ENCODE measurements at regions not wholly inside any gene's neighbourhood (a gene's known extent, or its start where the extent isn't known, plus 50 kb on each side); places are given as distances from the start of the nearest gene placed in this dataset.

DNA sequence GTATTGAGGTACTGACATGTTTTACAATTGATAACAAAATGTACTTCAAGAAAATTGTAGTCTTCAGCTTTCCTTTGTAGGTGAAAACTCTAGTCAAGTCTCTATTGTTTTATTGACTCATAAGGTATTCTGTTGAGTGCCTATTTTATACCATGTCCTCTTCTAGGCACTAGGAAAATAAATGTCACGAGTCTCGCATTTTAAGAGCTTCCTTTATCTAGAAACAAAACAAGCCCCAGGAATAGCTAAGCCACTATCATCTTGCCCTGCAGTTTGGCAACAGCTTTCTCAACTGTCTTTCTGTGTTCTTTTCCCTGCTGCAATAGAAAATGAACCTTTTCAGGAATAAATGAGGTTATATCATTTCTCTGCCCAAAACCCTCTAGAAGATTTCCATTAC is 288.5 kb upstream of the NEGR1 start:
- POLR2A ChIA-PET, result no interaction called here
- Histone ChIP-seq H3K4me3 (ENCODE audit: low read depth, low read length) (no peak overlapping the region), H3K27me3 (ENCODE audit: control insufficient read depth, insufficient read depth, low read length) (no peaks in the 10 kb centered on the region), H3K36me3 (ENCODE audit: control insufficient read depth, insufficient read depth, low read length) (no peaks in the 10 kb centered on the region)
- no peak for DNase-seq (ENCODE audit: low read depth)
- TF ChIP-seq CTCF (IDR thresholded peaks at IDR 0.05; ENCODE audit: insufficient read depth, low read depth, low read length), result no peak
- CTCF ChIA-PET, result interaction anchor here (1.2 kb wide), 1 partner anchor 14 kb away, joined by 3 read pairs; no protein-coding TSS in a partner anchor

GRCh38 chr1:72568113-72568512 is 285.8 kb upstream of the NEGR1 start:
- Histone ChIP-seq H3K27me3 (ENCODE audit: control insufficient read depth, insufficient read depth, low read length) (no peaks in the 10 kb centered on the region), H3K4me3 (ENCODE audit: low read depth, low read length) (no peak overlapping the region), H3K36me3 (ENCODE audit: control insufficient read depth, insufficient read depth, low read length) (no peaks in the 10 kb centered on the region)
- TF ChIP-seq CTCF (IDR thresholded peaks at IDR 0.05; ENCODE audit: insufficient read depth, low read depth, low read length), result no peak
- ChIA-PET POLR2A (interaction anchor here (0.6 kb wide), 1 partner anchor 390 kb away, joined by 3 read pairs; no protein-coding TSS in a partner anchor), CTCF (interaction anchor here (0.6 to 3.5 kb wide), 2 partner anchors 10 to 1538 kb away, joined by 6 to 15 read pairs; no protein-coding TSS in a partner anchor)
- no peak for DNase-seq (ENCODE audit: low read depth)

GRCh38 chr1:72567521-72567920 is 285.2 kb upstream of the NEGR1 start:
- no peak for DNase-seq (ENCODE audit: low read depth)
- Histone ChIP-seq H3K4me3 (ENCODE audit: low read depth, low read length) (no peak overlapping the region), H3K27me3 (ENCODE audit: control insufficient read depth, insufficient read depth, low read length) (no peaks in the 10 kb centered on the region), H3K36me3 (ENCODE audit: control insufficient read depth, insufficient read depth, low read length) (no peaks in the 10 kb centered on the region)
- CTCF ChIA-PET, result interaction anchor here (0.6 to 3.5 kb wide), 2 partner anchors 9 to 1538 kb away, joined by 6 to 15 read pairs; no protein-coding TSS in a partner anchor
- no peak for TF ChIP-seq CTCF (IDR thresholded peaks at IDR 0.05; ENCODE audit: insufficient read depth, low read depth, low read length)
- POLR2A ChIA-PET, result interaction anchor here (0.6 kb wide), 1 partner anchor 389 kb away, joined by 3 read pairs; no protein-coding TSS in a partner anchor

GRCh38 chr1:72564749-72565148 is 282.4 kb upstream of the NEGR1 start:
- H3K4me3 ChIP-seq (ENCODE audit: low read depth, low read length), result no peak overlapping the region
- ChIA-PET CTCF (interaction anchor here (1.5 kb wide), 1 partner anchor 16 kb away, joined by 3 read pairs; no protein-coding TSS in a partner anchor), POLR2A (no interaction called here)
- H3K36me3 ChIP-seq (ENCODE audit: control insufficient read depth, insufficient read depth, low read length), result no peaks in the 10 kb centered on the region
- H3K27me3 ChIP-seq (ENCODE audit: control insufficient read depth, insufficient read depth, low read length), result no peaks in the 10 kb centered on the region
- DNase-seq (ENCODE audit: low read depth), result no peak
- no peak for TF ChIP-seq CTCF (IDR thresholded peaks at IDR 0.05; ENCODE audit: insufficient read depth, low read depth, low read length)

- Histone ChIP-seq H3K36me3 (ENCODE audit: control insufficient read depth, insufficient read depth, low read length) (no peaks in the 10 kb centered on the region), H3K27me3 (ENCODE audit: control insufficient read depth, insufficient read depth, low read length) (no peaks in the 10 kb centered on the region), H3K4me3 (ENCODE audit: low read depth, low read length) (no peak overlapping the region)
- no peak for DNase-seq (ENCODE audit: low read depth)
- ChIA-PET CTCF (interaction anchor here (0.8 to 2.7 kb wide), 7 partner anchors 8 to 273 kb away, joined by 3 to 15 read pairs (median 3); no protein-coding TSS in a partner anchor), POLR2A (no interaction called here)
- peak; percentile 54 for TF ChIP-seq CTCF (IDR thresholded peaks at IDR 0.05; ENCODE audit: insufficient read depth, low read depth, low read length)
These were observed 275.2 kb upstream of the NEGR1 start for GRCh38 chr1:72557446-72558049.

Measured in BJ (cell line).